AML-193 (cell line): ENCODE measurements at regions not wholly inside any gene's neighbourhood (a gene's known extent, or its start where the extent isn't known, plus 50 kb on each side); places are given as distances from the start of the nearest gene placed in this dataset.
"Not testable (repeated sequence)": the region's sequence is repeated elsewhere in the genome, so short reads cannot be mapped to it uniquely, and the experiment has no call there.

ENCODE experiments used
- DNase-seq, 2 experiments: peaks; one replicate each; lab custom pipeline; 2025; lab: John Stamatoyannopoulos, UW

- DNase-seq, result no peak
Observed at GRCh38 chr4:10816571-10816970, 132.0 kb upstream of the CLNK start.

- no peak for DNase-seq
Observed at GRCh38 chr4:10811991-10812390, 127.4 kb upstream of the CLNK start.

GRCh38 chr4:10810411-10810810 is 125.8 kb upstream of the CLNK start:
- no peak for DNase-seq

- no peak for DNase-seq
Observed at GRCh38 chr4:10809905-10810304, 125.3 kb upstream of the CLNK start.

- DNase-seq, result no peak
Observed at GRCh38 chr4:10808591-10808990, 124.0 kb upstream of the CLNK start.

GRCh38 chr4:10806953-10807645 is 122.5 kb upstream of the CLNK start:
- no peak for DNase-seq

GRCh38 chr4:10803713-10804343 is 119.3 kb upstream of the CLNK start:
- DNase-seq, result no peak

GRCh38 chr4:10787365-10787764 is 102.8 kb upstream of the CLNK start:
- DNase-seq, result no peak

GRCh38 chr4:10784621-10785020 is 100.1 kb upstream of the CLNK start:
- no peak for DNase-seq

GRCh38 chr4:10783351-10783750 is 98.8 kb upstream of the CLNK start:
- no peak for DNase-seq

GRCh38 chr4:10781805-10782204 is 97.2 kb upstream of the CLNK start:
- DNase-seq, result no peak

GRCh38 chr4:10780803-10781202 is 96.2 kb upstream of the CLNK start:
- not testable (repeated sequence) for DNase-seq

GRCh38 chr4:10775132-10775531 is 90.6 kb upstream of the CLNK start:
- DNase-seq, result not testable (repeated sequence)

GRCh38 chr4:10773656-10774055 is 89.1 kb upstream of the CLNK start:
- no peak for DNase-seq

GRCh38 chr4:10773010-10773409 is 88.4 kb upstream of the CLNK start:
- DNase-seq, result no peak

- no peak for DNase-seq
Observed at GRCh38 chr4:10765386-10765785, 80.8 kb upstream of the CLNK start.

GRCh38 chr4:10762561-10762960 is 78.0 kb upstream of the CLNK start:
- DNase-seq, result no peak

- no peak for DNase-seq
Observed at GRCh38 chr4:10761903-10762302, 77.3 kb upstream of the CLNK start.

GRCh38 chr4:10760086-10760485 is 75.5 kb upstream of the CLNK start:
- DNase-seq, result no peak

GRCh38 chr4:10758906-10759305 is 74.3 kb upstream of the CLNK start:
- no peak for DNase-seq

GRCh38 chr4:10753856-10754402 is 69.4 kb upstream of the CLNK start:
- no peak for DNase-seq

- no peak for DNase-seq
Observed at GRCh38 chr4:10753336-10753735, 68.8 kb upstream of the CLNK start.

- no peak for DNase-seq
Observed at GRCh38 chr4:10750714-10751113, 66.1 kb upstream of the CLNK start.

- DNase-seq, result no peak
Observed at GRCh38 chr4:10747186-10747585, 62.6 kb upstream of the CLNK start.
